Stimulated activated memory B cell treated with anti-CD40 and anti-IgM and Interleukin-4, amounts not matched to agents 10 μg/mL and 1 μg/mL and 100 μg/mL, for 72 hours (primary cell): ENCODE measurements at regions not wholly inside any gene's neighbourhood (a gene's known extent, or its start where the extent isn't known, plus 50 kb on each side); places are given as distances from the start of the nearest gene placed in this dataset.

ENCODE experiments used
- ATAC-seq: fragments of 150-1000 bp; cut with Tn5 transposase; 2 replicates; pipeline ENCODE4 v1.10.0; 2021
- H3K27ac Mint-ChIP-seq: one replicate; pipeline ENCODE4 v1.8.0; 2022; ENCODE audit warnings: mild to moderate bottlenecking, mixed read lengths
- H3K27me3 Mint-ChIP-seq: one replicate; pipeline ENCODE4 v1.8.0; 2022; ENCODE audit warnings: mixed read lengths
- H3K36me3 Mint-ChIP-seq: one replicate; pipeline ENCODE4 v1.8.0; 2022; ENCODE audit warnings: mixed read lengths
- H3K4me1 Mint-ChIP-seq: one replicate; pipeline ENCODE4 v1.8.0; 2022; ENCODE audit warnings: mixed read lengths
- H3K4me3 Mint-ChIP-seq: one replicate; pipeline ENCODE4 v1.8.0; 2022; ENCODE audit warnings: mild to moderate bottlenecking, moderate library complexity, mixed read lengths
- H3K9me3 Mint-ChIP-seq: one replicate; pipeline ENCODE4 v1.8.0; 2022; ENCODE audit warnings: mixed read lengths

DNA sequence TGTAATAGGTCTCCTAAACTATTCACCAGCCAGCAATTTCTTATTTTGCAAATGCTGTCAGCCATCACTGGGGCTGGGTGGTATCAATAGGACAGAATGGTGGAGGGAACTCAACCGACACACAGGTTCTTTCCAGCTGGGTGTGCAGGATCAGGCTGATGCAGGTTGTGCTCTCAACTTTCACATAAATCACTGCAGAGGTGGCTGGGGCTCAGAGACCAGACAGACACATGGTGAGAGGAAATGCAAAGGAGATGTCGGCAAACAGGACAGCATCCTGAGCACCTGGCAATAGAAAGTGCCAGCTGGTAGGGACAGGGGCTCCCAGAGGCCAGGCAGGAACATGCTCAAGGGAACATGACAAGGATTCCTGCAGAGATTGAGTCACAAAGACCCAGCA, 254.9 kb downstream of the SOD2 start:
- peaks cover 8% of the 10 kb centered on the region for H3K27me3 Mint-ChIP-seq
- no peak overlapping the region for H3K27ac Mint-ChIP-seq
- H3K9me3 Mint-ChIP-seq, result peaks cover 4% of the 10 kb centered on the region
- H3K4me1 Mint-ChIP-seq, result no peaks in the 10 kb centered on the region
- no peaks in the 10 kb centered on the region for H3K36me3 Mint-ChIP-seq
- no peak for ATAC-seq
- H3K4me3 Mint-ChIP-seq, result no peak overlapping the region

DNA sequence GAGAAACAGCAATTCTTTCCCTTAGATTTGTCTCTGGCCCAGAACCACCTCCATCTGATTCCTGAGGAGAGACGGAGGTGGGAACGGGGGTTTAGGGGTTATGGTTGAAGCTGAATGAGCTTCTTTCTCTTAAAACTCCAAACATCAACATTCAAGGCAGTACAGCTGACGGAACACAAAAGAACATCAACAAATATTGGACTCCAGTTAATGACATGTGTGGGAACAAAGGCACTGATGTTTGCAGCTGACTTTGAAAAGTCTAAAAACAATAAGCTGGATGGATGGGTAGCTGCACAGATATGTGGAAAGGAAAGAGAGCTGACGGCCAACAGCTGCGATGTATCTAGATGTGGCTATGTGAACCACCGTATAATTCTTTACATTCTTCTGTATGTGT, 256.5 kb downstream of the SOD2 start:
- Mint-ChIP-seq H3K4me3 (no peak overlapping the region), H3K9me3 (peaks cover 7% of the 10 kb centered on the region), H3K4me1 (no peaks in the 10 kb centered on the region), H3K27ac (no peak overlapping the region), H3K36me3 (no peaks in the 10 kb centered on the region), H3K27me3 (peaks cover 8% of the 10 kb centered on the region)
- no peak for ATAC-seq

DNA sequence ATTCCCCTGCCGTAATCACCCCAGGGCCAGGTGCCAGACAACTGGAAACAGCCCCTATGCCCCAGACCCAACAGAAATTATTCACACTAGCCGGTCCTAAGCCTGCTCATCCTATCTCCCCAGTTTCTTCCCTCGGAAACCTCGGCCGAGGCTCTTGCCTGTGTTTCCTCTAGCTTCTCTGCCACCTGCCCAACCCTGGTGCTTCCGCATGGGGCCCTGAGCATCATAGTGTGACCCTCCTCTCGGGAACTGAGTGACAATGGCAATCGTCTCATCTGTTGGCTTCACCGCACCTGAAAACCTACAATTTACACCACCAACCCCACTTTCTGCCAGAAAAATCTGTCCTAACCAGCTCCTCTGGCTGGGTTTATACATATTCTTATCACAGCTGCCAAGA, 257.3 kb downstream of the SOD2 start:
- Mint-ChIP-seq H3K27me3 (peaks cover 8% of the 10 kb centered on the region), H3K9me3 (peaks cover 7% of the 10 kb centered on the region), H3K27ac (no peak overlapping the region), H3K36me3 (no peaks in the 10 kb centered on the region), H3K4me1 (no peaks in the 10 kb centered on the region), H3K4me3 (no peak overlapping the region)
- ATAC-seq, result no peak

DNA sequence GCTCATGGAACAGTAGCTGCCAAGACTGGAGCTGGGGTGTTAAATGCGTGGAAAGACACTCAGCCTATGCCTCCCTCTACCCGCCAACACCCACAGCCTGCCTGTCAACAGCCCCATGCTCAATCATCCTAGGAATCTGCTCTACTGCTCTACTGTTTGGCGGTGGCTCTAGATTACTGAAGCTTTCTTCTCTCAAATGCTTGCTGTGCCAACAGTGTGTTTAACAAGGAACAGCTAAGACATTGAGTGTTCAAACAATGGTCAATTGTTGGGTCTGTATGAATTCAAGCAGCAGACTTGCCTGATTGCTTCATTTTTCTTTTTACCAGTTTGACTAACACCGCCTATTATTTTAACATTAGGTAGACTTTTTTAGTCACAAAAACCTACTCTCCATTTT, 258.6 kb downstream of the SOD2 start:
- no peak for ATAC-seq
- peaks cover 8% of the 10 kb centered on the region for H3K27me3 Mint-ChIP-seq
- peaks cover 7% of the 10 kb centered on the region for H3K9me3 Mint-ChIP-seq
- no peak overlapping the region for H3K4me3 Mint-ChIP-seq
- no peak overlapping the region for H3K27ac Mint-ChIP-seq
- H3K4me1 Mint-ChIP-seq, result no peaks in the 10 kb centered on the region
- no peaks in the 10 kb centered on the region for H3K36me3 Mint-ChIP-seq

DNA sequence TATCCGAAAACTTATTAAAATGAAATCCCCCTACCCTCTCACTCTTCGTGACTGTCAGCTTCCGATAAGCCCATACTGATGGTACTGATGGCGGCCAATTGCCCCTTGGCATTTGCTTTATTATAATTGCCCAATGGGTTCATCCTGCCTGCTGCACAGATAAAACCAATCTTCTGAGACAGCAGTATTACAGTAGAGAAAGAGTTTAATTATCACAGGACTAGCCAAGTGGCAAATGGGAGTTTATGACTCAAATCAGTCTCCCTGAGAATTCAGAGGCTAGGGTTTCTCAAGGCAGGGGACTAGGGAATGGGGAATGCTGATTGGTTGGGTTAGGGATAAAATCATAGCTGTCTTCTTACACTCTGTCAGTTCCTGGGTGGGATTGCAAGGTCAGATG, 259.5 kb downstream of the SOD2 start:
- Mint-ChIP-seq H3K4me1 (no peaks in the 10 kb centered on the region), H3K27ac (no peak overlapping the region), H3K27me3 (peaks cover 8% of the 10 kb centered on the region), H3K36me3 (no peaks in the 10 kb centered on the region), H3K4me3 (no peak overlapping the region), H3K9me3 (peaks cover 7% of the 10 kb centered on the region)
- ATAC-seq, result no peak

DNA sequence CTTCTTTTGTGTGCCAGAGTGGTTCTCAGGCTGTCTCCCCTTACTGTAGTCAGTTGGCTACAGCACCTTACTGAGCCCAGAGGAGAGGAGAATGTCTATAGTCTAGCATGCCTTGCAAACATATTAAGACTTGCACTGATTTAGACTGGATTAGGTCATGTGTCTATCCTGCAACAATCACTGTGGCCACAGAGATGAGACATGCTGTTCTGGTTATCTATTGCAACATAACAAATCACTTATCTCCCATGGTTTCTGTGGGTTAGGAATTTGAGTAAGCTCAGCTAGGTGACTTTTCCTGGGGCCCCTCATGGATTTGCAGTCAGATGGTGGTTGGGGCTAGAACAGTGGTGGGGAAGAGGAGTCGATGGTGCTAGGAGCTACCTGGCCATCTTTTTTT, 261.3 kb downstream of the SOD2 start:
- Mint-ChIP-seq H3K27ac (no peak overlapping the region), H3K4me3 (no peak overlapping the region), H3K36me3 (no peaks in the 10 kb centered on the region), H3K4me1 (no peaks in the 10 kb centered on the region), H3K9me3 (peaks cover 7% of the 10 kb centered on the region), H3K27me3 (peaks cover 6% of the 10 kb centered on the region)
- no peak for ATAC-seq

DNA sequence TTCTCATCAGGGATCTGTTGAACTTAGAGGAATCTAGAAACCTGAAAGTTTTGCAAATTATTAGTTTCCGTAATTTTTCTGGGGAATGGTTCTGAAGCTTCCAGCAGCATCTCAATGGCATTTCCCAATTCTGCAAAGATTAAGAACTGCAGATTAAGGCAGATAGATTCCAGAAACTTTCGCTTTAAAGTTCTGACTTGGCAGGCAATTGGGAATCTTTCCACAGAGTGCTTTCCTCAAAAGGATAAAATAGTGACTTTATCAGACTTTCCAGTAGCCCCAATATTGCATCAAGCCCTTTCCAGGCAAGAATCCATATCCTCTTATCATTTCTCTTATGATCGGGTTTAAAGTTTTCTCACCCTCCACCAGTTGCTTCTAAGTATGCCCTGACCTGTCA, 261.1 kb downstream of the FNDC1 start:
- Mint-ChIP-seq H3K4me3 (no peak overlapping the region), H3K4me1 (no peaks in the 10 kb centered on the region), H3K9me3 (peaks cover 10% of the 10 kb centered on the region), H3K27ac (no peak overlapping the region), H3K27me3 (peaks cover 9% of the 10 kb centered on the region), H3K36me3 (no peaks in the 10 kb centered on the region)
- ATAC-seq, result no peak

DNA sequence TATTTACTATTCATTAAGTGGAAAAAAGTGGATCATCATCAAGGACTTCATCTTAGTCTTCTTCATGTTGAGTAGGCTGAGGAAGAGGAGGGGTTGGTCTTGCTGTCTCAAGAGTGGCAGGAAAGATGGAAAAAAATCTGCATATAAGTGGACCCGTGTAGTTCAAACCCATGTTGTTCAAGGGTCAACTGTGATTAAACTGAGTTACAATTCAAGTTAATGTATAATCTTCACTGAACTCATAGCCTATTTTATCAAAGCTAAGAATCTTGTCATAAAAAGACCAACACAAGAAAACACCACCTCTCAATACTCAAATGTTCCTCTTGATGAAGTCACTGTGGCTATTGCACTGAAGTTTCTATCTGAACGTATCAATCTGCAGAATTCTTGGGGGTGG, 260.2 kb downstream of the FNDC1 start:
- Mint-ChIP-seq H3K27me3 (peaks cover 16% of the 10 kb centered on the region), H3K27ac (no peak overlapping the region), H3K9me3 (peaks cover 10% of the 10 kb centered on the region), H3K4me1 (no peaks in the 10 kb centered on the region), H3K36me3 (no peaks in the 10 kb centered on the region), H3K4me3 (no peak overlapping the region)
- no peak for ATAC-seq

DNA sequence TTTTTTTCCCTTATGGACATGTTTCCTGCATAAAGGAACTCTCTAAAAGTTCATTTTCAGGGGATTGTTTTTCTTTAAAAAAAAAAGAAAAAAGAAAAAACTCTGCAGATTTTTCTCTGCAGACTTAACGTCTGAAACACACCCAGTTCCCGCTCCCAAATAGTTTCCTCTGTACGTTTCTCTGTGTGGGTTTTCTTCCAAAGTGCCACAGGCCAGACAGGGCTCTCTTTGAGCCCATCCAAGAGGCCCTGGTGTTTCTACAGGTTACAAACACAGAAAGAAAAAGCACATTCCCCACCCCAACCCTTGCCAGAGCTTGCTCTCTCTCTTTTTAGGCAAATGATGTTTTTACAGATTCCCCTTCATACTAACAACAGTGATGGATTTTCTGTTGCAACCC, 258.6 kb downstream of the FNDC1 start:
- ATAC-seq, result no peak
- Mint-ChIP-seq H3K4me3 (no peak overlapping the region), H3K4me1 (no peaks in the 10 kb centered on the region), H3K27ac (no peak overlapping the region), H3K27me3 (peaks cover 22% of the 10 kb centered on the region), H3K9me3 (peaks cover 4% of the 10 kb centered on the region), H3K36me3 (no peaks in the 10 kb centered on the region)

DNA sequence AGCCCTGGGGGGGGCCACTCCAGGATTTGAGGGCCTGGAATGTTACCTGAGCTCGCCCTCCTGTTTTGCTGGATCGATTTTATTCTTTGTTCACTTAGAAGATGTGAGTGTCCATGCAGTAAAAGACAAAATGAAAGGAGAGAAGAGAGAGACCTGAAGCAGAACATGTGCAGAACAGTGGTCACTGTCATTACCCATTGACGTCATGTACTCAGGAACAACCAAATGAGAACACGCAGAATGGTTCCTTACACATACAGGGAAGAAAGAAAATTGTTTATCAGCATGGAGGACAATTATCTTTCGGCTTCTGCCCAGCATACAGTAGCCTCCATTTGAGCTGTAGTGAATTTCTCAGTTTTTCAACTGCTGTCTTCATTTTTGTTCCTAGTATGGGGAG, 258.1 kb downstream of the FNDC1 start:
- no peak for ATAC-seq
- Mint-ChIP-seq H3K27ac (no peak overlapping the region), H3K36me3 (no peaks in the 10 kb centered on the region), H3K4me3 (no peak overlapping the region), H3K4me1 (no peaks in the 10 kb centered on the region), H3K9me3 (peaks cover 3% of the 10 kb centered on the region), H3K27me3 (peaks cover 26% of the 10 kb centered on the region)

DNA sequence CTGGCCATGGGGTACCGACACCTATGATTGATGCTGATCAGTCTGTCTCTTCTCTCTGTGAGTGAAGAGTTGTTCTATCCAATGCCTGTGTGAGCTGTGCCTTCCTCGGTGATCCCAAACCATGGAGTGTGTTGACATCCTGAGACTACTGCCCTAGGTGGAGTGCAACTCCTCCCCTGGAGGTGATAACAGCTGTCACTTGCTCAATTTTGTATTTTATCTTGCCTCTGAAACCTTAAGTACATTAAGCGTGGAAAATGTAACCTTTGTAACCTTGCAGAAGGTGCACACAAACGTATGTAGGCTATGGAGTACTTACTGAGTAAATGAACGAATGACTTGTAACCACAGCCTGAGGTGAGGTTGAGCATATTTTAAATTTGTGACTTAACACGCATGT, 256.2 kb downstream of the FNDC1 start:
- Mint-ChIP-seq H3K36me3 (no peaks in the 10 kb centered on the region), H3K27me3 (peaks cover 37% of the 10 kb centered on the region), H3K4me1 (no peaks in the 10 kb centered on the region), H3K4me3 (no peak overlapping the region), H3K9me3 (peaks cover 3% of the 10 kb centered on the region), H3K27ac (no peak overlapping the region)
- no peak for ATAC-seq

DNA sequence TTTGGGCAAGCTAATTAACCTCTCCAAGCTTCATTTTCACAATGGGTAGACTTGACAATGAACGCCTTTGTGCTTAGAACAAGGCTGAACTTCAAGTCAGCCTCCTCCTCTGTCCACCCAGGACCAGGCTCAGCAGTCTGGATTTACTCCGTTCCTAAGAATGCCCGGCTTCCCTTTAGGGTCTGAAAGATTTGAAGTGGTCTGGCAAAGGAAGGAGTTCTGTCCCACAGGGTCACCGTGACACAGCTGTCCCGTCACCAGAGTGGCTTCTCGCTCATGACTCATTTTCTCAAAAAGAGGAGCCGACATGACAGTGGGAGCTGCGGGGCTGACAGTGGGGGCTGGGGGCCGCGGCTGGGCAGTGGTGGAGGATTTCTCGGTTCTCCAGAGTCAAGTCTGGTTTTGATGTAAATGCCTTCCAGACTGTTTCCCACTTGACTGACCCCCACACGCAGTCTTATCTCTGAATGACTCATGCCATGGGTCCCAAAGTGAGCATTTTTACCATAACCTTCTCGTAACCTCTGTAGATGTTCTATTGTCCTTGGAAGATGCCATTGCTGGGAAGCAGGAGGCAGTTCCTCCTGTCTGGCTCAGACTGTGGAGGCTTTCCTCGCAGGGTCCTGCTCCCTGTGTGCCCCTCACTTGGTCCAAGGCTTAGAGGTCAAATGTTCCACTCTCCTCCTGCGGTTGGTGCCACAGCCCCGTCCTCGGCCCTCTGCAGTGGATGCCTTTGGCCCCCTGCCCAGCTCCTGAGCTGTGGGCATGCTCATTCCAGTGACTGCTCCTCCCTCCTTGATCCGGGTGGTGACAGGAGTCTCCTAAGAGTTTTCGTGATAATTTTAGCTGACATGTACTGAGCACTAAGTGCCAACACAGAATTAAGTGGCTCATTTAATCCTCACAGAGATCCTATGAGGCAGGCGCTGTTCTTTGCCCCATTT, 253.1 kb downstream of the FNDC1 start:
- Mint-ChIP-seq H3K4me3 (no peak overlapping the region), H3K27me3 (peaks cover 40% of the 10 kb centered on the region), H3K27ac (no peak overlapping the region), H3K4me1 (no peaks in the 10 kb centered on the region), H3K36me3 (no peaks in the 10 kb centered on the region), H3K9me3 (peaks cover 5% of the 10 kb centered on the region)
- ATAC-seq, result peak; percentile 18

DNA sequence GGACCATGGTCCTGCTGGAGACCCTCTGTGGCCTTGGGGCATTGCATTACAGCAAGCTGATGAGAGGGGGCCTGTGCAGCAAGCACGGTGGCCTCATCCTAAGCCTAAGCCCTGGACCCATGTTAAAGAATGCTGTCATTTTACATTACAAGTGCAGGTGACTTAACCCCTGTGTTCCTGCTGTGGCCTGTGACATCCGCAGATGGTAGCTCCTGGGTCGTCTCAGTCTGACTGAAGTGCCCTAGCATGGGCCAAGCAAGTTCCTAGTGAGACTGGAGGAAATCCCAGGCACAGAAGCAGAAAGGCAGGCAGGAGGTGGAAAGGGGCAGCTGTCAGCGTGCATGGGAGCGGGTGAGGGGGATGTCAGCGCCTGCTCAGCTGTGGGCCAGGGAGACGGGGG, 252.4 kb downstream of the FNDC1 start:
- no peaks in the 10 kb centered on the region for H3K36me3 Mint-ChIP-seq
- no peaks in the 10 kb centered on the region for H3K4me1 Mint-ChIP-seq
- H3K27ac Mint-ChIP-seq, result no peak overlapping the region
- ATAC-seq, result peak; percentile 6
- H3K27me3 Mint-ChIP-seq, result peaks cover 43% of the 10 kb centered on the region
- no peak overlapping the region for H3K4me3 Mint-ChIP-seq
- peaks cover 8% of the 10 kb centered on the region for H3K9me3 Mint-ChIP-seq

DNA sequence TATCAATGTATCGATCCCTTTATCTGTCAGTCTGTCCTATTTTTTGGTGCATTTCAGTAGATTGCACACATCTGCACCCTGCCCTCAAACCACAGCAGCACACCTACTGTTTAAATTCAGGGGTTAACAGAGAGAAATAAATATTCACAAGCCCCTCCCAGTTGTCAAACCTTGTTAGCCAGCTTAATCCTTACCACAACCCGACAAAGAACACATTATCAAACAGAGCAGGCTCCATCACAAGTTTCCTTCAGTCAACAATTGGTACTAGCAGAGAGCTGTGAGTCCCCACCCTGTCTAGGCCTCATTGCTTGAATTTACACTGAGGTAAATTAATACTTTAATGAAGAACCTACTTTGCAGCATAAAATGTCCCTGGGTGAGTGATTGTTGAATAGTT, 249.8 kb downstream of the FNDC1 start:
- Mint-ChIP-seq H3K4me3 (no peak overlapping the region), H3K27ac (no peak overlapping the region), H3K27me3 (peaks cover 27% of the 10 kb centered on the region), H3K36me3 (peaks cover 5% of the 10 kb centered on the region), H3K9me3 (peaks cover 15% of the 10 kb centered on the region), H3K4me1 (no peaks in the 10 kb centered on the region)
- ATAC-seq, result no peak

DNA sequence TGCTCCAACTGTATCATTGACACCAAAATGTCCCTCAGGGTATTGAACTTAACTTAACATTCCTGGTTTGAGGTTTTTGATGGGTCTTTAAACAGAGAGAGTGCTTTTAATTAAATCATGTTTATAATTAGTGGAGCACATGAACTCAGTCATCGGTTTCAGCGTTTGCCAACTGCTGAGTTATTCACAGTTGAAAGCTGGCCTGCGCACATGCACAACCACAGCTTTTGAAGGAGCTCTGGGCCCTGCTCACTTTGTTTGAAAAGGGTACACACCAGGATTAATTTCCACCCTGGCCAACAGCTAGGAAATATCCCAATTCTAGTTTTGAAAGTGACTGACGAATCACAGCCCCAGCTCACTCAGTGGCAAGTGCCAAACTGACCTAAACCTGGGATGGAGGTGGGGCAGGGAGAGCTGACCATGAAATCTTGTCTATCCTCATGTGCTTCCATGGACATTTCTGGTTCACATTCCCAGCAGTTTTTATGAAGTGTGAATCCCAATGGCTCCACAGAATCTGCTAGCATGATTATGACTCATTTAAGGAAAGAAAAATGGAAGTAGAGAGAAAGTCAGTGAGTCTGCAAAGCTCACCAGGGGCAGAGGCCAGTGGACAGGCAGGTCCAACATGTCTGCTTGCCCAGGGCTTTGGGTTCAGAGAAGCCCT, 247.8 kb downstream of the FNDC1 start:
- peaks cover 5% of the 10 kb centered on the region for H3K36me3 Mint-ChIP-seq

DNA sequence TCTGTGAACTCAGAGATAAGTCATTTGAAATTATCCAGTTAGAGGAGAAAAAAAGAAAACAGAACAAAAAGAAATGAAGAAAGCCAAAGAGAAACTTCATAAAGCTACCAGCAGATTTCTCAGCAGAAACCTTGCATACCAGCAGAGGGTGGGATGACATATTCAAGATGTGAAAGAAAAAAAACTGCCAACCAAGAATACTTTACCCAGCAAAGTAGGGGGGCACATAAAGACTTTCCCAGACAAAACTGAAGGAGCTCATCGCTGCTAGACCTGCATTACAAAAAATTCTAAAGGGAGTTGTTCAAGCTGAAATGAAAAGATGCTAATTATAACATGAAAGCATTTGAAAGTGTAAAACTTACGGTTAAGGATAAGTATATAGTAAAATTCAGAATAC, 246.3 kb downstream of the FNDC1 start:
- Mint-ChIP-seq H3K36me3 (peaks cover 5% of the 10 kb centered on the region), H3K27me3 (peaks cover 9% of the 10 kb centered on the region), H3K9me3 (peaks cover 16% of the 10 kb centered on the region)

More for the DNA sequence above, 247.8 kb downstream of the FNDC1 start:
- ATAC-seq, result no peak
- Mint-ChIP-seq H3K9me3 (peaks cover 15% of the 10 kb centered on the region), H3K27me3 (peaks cover 14% of the 10 kb centered on the region), H3K4me1 (no peaks in the 10 kb centered on the region), H3K4me3 (no peak overlapping the region), H3K27ac (no peak overlapping the region)

More for the DNA sequence above, 246.3 kb downstream of the FNDC1 start:
- no peak for ATAC-seq
- H3K4me3 Mint-ChIP-seq, result no peak overlapping the region
- H3K27ac Mint-ChIP-seq, result no peak overlapping the region
- no peaks in the 10 kb centered on the region for H3K4me1 Mint-ChIP-seq
